ENCODE measurements at regions not wholly inside any gene's neighbourhood (a gene's known extent, or its start where the extent isn't known, plus 50 kb on each side); places are given as distances from the start of the nearest gene placed in this dataset.

DNA sequence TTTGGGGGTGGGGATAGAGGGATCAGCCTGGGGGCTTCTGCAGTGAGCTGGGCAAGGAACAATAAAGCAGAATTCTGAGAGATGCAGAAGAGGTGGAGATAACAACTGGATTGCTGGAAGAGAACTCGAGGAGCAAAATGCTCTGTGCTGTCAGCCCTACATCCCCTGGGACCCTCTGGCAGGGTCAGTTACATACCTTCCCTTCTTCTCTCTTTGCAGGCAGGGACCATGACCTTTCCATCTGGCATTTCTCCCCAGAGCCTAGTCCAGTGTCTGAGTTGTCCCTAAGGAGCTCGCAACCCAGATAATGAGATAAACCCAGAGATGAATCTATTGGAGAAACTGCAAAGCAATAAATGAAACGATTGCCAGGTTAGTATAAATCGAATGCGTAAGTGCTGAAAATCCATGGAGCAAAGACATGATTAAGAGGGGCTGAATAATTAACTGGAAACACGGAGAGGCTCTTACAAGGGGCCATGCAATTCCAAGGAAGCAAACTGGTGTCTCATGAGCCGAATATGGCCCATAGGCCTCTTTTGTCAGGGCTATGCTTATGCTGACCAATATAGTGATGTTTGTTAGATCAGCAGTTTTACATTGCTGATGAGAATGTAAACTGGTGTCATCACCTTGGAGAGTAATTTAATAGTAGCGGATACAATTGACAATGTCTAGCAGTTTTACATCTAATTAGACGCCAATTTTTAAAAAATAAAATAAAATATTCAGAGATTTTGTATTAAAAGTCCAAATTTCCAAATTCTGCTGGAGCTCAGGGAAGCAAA, 129.4 kb upstream of the IRX5 start:
- no peak for DNase-seq (ENCODE audit: low read depth)
- TF ChIP-seq, protein P1, sequence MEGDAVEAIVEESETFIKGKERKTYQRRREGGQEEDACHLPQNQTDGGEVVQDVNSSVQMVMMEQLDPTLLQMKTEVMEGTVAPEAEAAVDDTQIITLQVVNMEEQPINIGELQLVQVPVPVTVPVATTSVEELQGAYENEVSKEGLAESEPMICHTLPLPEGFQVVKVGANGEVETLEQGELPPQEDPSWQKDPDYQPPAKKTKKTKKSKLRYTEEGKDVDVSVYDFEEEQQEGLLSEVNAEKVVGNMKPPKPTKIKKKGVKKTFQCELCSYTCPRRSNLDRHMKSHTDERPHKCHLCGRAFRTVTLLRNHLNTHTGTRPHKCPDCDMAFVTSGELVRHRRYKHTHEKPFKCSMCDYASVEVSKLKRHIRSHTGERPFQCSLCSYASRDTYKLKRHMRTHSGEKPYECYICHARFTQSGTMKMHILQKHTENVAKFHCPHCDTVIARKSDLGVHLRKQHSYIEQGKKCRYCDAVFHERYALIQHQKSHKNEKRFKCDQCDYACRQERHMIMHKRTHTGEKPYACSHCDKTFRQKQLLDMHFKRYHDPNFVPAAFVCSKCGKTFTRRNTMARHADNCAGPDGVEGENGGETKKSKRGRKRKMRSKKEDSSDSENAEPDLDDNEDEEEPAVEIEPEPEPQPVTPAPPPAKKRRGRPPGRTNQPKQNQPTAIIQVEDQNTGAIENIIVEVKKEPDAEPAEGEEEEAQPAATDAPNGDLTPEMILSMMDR (IDR thresholded peaks at IDR 0.05; ENCODE audit: insufficient read depth, low read depth, low read length, missing control alignments): no peak
- H3K4me3 ChIP-seq (ENCODE audit: low read depth, low read length): no peak overlapping the region

DNA sequence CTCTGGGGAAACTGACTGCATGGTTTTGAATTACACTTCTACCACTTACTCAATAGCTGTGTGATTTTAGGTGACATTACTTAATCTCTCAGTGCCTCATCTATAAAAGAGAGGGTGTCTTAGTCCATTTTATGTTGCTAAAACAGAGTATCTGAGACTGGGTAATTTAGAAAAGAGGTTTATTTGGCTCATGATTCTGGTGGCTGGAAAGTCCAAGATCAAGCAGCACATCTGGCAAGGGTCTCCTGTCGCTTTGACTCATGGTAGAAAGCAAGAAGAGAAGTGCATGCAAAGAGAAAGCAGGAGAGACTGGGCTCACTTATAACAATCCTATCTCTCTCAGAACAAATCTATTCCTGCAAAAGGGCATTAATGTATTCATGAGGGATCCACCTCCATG, 132.4 kb upstream of the IRX5 start:
- H3K4me3 ChIP-seq (ENCODE audit: low read depth, low read length): no peak overlapping the region
- no peak for DNase-seq (ENCODE audit: low read depth)
- TF ChIP-seq, protein P1 (IDR thresholded peaks at IDR 0.05; ENCODE audit: insufficient read depth, low read depth, low read length, missing control alignments): no peak

DNA sequence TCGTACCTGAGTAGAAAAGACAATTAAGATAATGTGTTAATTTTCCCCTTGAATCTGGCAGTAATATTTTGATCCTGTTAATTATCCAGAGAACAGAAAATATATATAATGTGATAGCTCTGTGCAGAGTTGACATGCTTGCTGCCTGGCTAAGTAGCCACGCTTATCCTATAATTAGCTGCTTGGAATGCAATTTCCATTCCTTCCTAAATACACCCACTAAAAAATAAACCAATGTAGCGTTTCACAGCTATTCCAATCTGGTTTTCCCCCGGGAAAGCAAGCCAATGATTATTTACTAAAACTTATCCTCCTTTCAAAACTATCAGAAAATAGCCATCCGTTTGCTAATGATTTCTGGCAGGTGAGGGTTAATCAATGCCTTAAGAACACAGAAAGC, 134.5 kb upstream of the IRX5 start:
- no peak overlapping the region for H3K4me3 ChIP-seq (ENCODE audit: low read depth, low read length)
- DNase-seq (ENCODE audit: low read depth): no peak
- TF ChIP-seq, protein P1 (IDR thresholded peaks at IDR 0.05; ENCODE audit: insufficient read depth, low read depth, low read length, missing control alignments): no peak

DNA sequence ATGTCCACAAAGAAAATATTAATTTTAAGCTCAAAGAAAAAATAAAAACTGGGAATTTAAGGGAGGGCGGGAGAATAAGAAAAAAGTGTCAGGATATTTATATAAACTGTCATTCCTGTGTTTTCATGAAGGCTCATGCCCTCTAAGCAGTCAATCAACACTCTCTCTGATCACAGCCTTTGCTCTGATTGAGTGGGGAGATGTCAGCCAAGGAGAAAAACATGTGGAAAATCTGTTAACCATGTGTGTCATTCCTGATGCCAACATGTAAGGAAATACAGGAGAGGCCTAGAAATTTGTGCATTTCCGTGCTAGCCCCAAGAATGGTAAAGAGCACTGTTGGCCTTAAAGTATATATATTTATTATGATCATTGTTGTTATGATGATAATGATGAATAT, 137.9 kb upstream of the IRX5 start:
- DNase-seq (ENCODE audit: low read depth): no peak
- TF ChIP-seq, protein P1 (IDR thresholded peaks at IDR 0.05; ENCODE audit: insufficient read depth, low read depth, low read length, missing control alignments): no peak
- no peak overlapping the region for H3K4me3 ChIP-seq (ENCODE audit: low read depth, low read length)

- no peak for DNase-seq (ENCODE audit: low read depth)
- TF ChIP-seq, protein P1 (IDR thresholded peaks at IDR 0.05; ENCODE audit: insufficient read depth, low read depth, low read length, missing control alignments): no peak
- H3K4me3 ChIP-seq (ENCODE audit: low read depth, low read length): no peak overlapping the region
Observed at GRCh38 chr16:54787045-54787444, 143.6 kb upstream of the IRX5 start.

GRCh38 chr16:54783980-54784379, 146.7 kb upstream of the IRX5 start:
- no peak overlapping the region for H3K4me3 ChIP-seq (ENCODE audit: low read depth, low read length)
- TF ChIP-seq, protein P1 (IDR thresholded peaks at IDR 0.05; ENCODE audit: insufficient read depth, low read depth, low read length, missing control alignments): no peak

GRCh38 chr16:54783226-54783625, 147.4 kb upstream of the IRX5 start:
- DNase-seq (ENCODE audit: low read depth): no peak
- TF ChIP-seq, protein P1 (IDR thresholded peaks at IDR 0.05; ENCODE audit: insufficient read depth, low read depth, low read length, missing control alignments): no peak

More at GRCh38 chr16:54783980-54784379, 146.7 kb upstream of the IRX5 start:
- no peak for DNase-seq (ENCODE audit: low read depth)

More at GRCh38 chr16:54783226-54783625, 147.4 kb upstream of the IRX5 start:
- no peak overlapping the region for H3K4me3 ChIP-seq (ENCODE audit: low read depth, low read length)
